ENCODE measurements at regions not wholly inside any gene's neighbourhood (a gene's known extent, or its start where the extent isn't known, plus 50 kb on each side); places are given as distances from the start of the nearest gene placed in this dataset.

GRCh38 chr7:16015981-16016380 lies 329.5 kb upstream of the MEOX2 start:
- H3K27me3 ChIP-seq (ENCODE audit: control insufficient read depth in 1 of 2, insufficient read depth in 2 of 2, low read length in 2 of 2) = no peaks in the 10 kb centered on the region
- H3K9ac ChIP-seq (ENCODE audit: low read length) = no peak overlapping the region
- no peak overlapping the region for H3K4me3 ChIP-seq (ENCODE audit: low read depth in 1 of 2, low read length in 2 of 2)
- H3K9me3 ChIP-seq (ENCODE audit: low read length) = no peaks in the 10 kb centered on the region
- H3K27ac ChIP-seq (ENCODE audit: low read depth, low read length) = no peak overlapping the region
- no peaks in the 10 kb centered on the region for H3K4me1 ChIP-seq (ENCODE audit: insufficient read depth, low read length)
- no peaks in the 10 kb centered on the region for H3K36me3 ChIP-seq (ENCODE audit: insufficient read depth, low read length)

GRCh38 chr7:16014031-16014430 lies 327.5 kb upstream of the MEOX2 start:
- H3K4me1 ChIP-seq (ENCODE audit: insufficient read depth, low read length) = no peaks in the 10 kb centered on the region
- H3K9me3 ChIP-seq (ENCODE audit: low read length) = no peaks in the 10 kb centered on the region
- no peak overlapping the region for H3K27ac ChIP-seq (ENCODE audit: low read depth, low read length)
- H3K36me3 ChIP-seq (ENCODE audit: insufficient read depth, low read length) = no peaks in the 10 kb centered on the region
- H3K9ac ChIP-seq (ENCODE audit: low read length) = no peak overlapping the region
- no peak overlapping the region for H3K4me3 ChIP-seq (ENCODE audit: low read depth in 1 of 2, low read length in 2 of 2)
- H3K27me3 ChIP-seq (ENCODE audit: control insufficient read depth in 1 of 2, insufficient read depth in 2 of 2, low read length in 2 of 2) = no peaks in the 10 kb centered on the region

GRCh38 chr7:16007911-16008310 lies 321.4 kb upstream of the MEOX2 start:
- H3K4me1 ChIP-seq (ENCODE audit: insufficient read depth, low read length) = no peaks in the 10 kb centered on the region
- H3K4me3 ChIP-seq (ENCODE audit: low read depth in 1 of 2, low read length in 2 of 2) = no peak overlapping the region
- H3K27me3 ChIP-seq (ENCODE audit: control insufficient read depth in 1 of 2, insufficient read depth in 2 of 2, low read length in 2 of 2) = no peaks in the 10 kb centered on the region
- no peak overlapping the region for H3K9ac ChIP-seq (ENCODE audit: low read length)
- no peaks in the 10 kb centered on the region for H3K36me3 ChIP-seq (ENCODE audit: insufficient read depth, low read length)
- no peaks in the 10 kb centered on the region for H3K9me3 ChIP-seq (ENCODE audit: low read length)
- H3K27ac ChIP-seq (ENCODE audit: low read depth, low read length) = no peak overlapping the region

GRCh38 chr7:16004702-16005101 lies 318.2 kb upstream of the MEOX2 start:
- no peaks in the 10 kb centered on the region for H3K27me3 ChIP-seq (ENCODE audit: control insufficient read depth in 1 of 2, insufficient read depth in 2 of 2, low read length in 2 of 2)
- H3K27ac ChIP-seq (ENCODE audit: low read depth, low read length) = no peak overlapping the region
- H3K36me3 ChIP-seq (ENCODE audit: insufficient read depth, low read length) = no peaks in the 10 kb centered on the region
- no peak overlapping the region for H3K4me3 ChIP-seq (ENCODE audit: low read depth in 1 of 2, low read length in 2 of 2)
- no peaks in the 10 kb centered on the region for H3K4me1 ChIP-seq (ENCODE audit: insufficient read depth, low read length)
- H3K9ac ChIP-seq (ENCODE audit: low read length) = no peak overlapping the region
- H3K9me3 ChIP-seq (ENCODE audit: low read length) = no peaks in the 10 kb centered on the region

- Histone ChIP-seq H3K4me3 (ENCODE audit: low read depth in 1 of 2, low read length in 2 of 2) (no peak overlapping the region), H3K9ac (ENCODE audit: low read length) (no peak overlapping the region), H3K27me3 (ENCODE audit: control insufficient read depth in 1 of 2, insufficient read depth in 2 of 2, low read length in 2 of 2) (no peaks in the 10 kb centered on the region), H3K36me3 (ENCODE audit: insufficient read depth, low read length) (no peaks in the 10 kb centered on the region), H3K27ac (ENCODE audit: low read depth, low read length) (no peak overlapping the region), H3K9me3 (ENCODE audit: low read length) (no peaks in the 10 kb centered on the region), H3K4me1 (ENCODE audit: insufficient read depth, low read length) (no peaks in the 10 kb centered on the region)
These were observed 315.0 kb upstream of the MEOX2 start for GRCh38 chr7:16001477-16001876.

- Histone ChIP-seq H3K36me3 (ENCODE audit: insufficient read depth, low read length) (no peaks in the 10 kb centered on the region), H3K27ac (ENCODE audit: low read depth, low read length) (no peak overlapping the region), H3K4me3 (ENCODE audit: low read depth in 1 of 2, low read length in 2 of 2) (no peak overlapping the region), H3K9me3 (ENCODE audit: low read length) (no peaks in the 10 kb centered on the region), H3K27me3 (ENCODE audit: control insufficient read depth in 1 of 2, insufficient read depth in 2 of 2, low read length in 2 of 2) (no peaks in the 10 kb centered on the region), H3K9ac (ENCODE audit: low read length) (no peak overlapping the region), H3K4me1 (ENCODE audit: insufficient read depth, low read length) (no peaks in the 10 kb centered on the region)
These were observed 312.1 kb upstream of the MEOX2 start for GRCh38 chr7:15998617-15999016.

- no peak overlapping the region for H3K9ac ChIP-seq (ENCODE audit: low read length)
- no peaks in the 10 kb centered on the region for H3K36me3 ChIP-seq (ENCODE audit: insufficient read depth, low read length)
- H3K4me1 ChIP-seq (ENCODE audit: insufficient read depth, low read length) = no peaks in the 10 kb centered on the region
- H3K9me3 ChIP-seq (ENCODE audit: low read length) = no peaks in the 10 kb centered on the region
- H3K27me3 ChIP-seq (ENCODE audit: control insufficient read depth in 1 of 2, insufficient read depth in 2 of 2, low read length in 2 of 2) = no peaks in the 10 kb centered on the region
- H3K4me3 ChIP-seq (ENCODE audit: low read depth in 1 of 2, low read length in 2 of 2) = no peak overlapping the region
- H3K27ac ChIP-seq (ENCODE audit: low read depth, low read length) = no peak overlapping the region
These were observed 308.5 kb upstream of the MEOX2 start for GRCh38 chr7:15995027-15995426.

- Histone ChIP-seq H3K27me3 (ENCODE audit: control insufficient read depth in 1 of 2, insufficient read depth in 2 of 2, low read length in 2 of 2) (no peaks in the 10 kb centered on the region), H3K9me3 (ENCODE audit: low read length) (no peaks in the 10 kb centered on the region), H3K4me1 (ENCODE audit: insufficient read depth, low read length) (no peaks in the 10 kb centered on the region), H3K4me3 (ENCODE audit: low read depth in 1 of 2, low read length in 2 of 2) (no peak overlapping the region), H3K9ac (ENCODE audit: low read length) (no peak overlapping the region), H3K36me3 (ENCODE audit: insufficient read depth, low read length) (no peaks in the 10 kb centered on the region), H3K27ac (ENCODE audit: low read depth, low read length) (no peak overlapping the region)
These were observed 302.7 kb upstream of the MEOX2 start for GRCh38 chr7:15989194-15989593.

- no peaks in the 10 kb centered on the region for H3K9me3 ChIP-seq (ENCODE audit: low read length)
- no peaks in the 10 kb centered on the region for H3K4me1 ChIP-seq (ENCODE audit: insufficient read depth, low read length)
- H3K4me3 ChIP-seq (ENCODE audit: low read depth in 1 of 2, low read length in 2 of 2) = no peak overlapping the region
- no peaks in the 10 kb centered on the region for H3K27me3 ChIP-seq (ENCODE audit: control insufficient read depth in 1 of 2, insufficient read depth in 2 of 2, low read length in 2 of 2)
- H3K27ac ChIP-seq (ENCODE audit: low read depth, low read length) = no peak overlapping the region
- H3K36me3 ChIP-seq (ENCODE audit: insufficient read depth, low read length) = no peaks in the 10 kb centered on the region
- H3K9ac ChIP-seq (ENCODE audit: low read length) = no peak overlapping the region
These were observed 299.3 kb upstream of the MEOX2 start for GRCh38 chr7:15985587-15986384.

GRCh38 chr7:15977663-15978062 lies 291.2 kb upstream of the MEOX2 start:
- Histone ChIP-seq H3K9me3 (ENCODE audit: low read length) (no peaks in the 10 kb centered on the region), H3K27me3 (ENCODE audit: control insufficient read depth in 1 of 2, insufficient read depth in 2 of 2, low read length in 2 of 2) (no peaks in the 10 kb centered on the region), H3K27ac (ENCODE audit: low read depth, low read length) (no peak overlapping the region), H3K4me1 (ENCODE audit: insufficient read depth, low read length) (peaks cover 6% of the 10 kb centered on the region), H3K9ac (ENCODE audit: low read length) (no peak overlapping the region), H3K4me3 (ENCODE audit: low read depth in 1 of 2, low read length in 2 of 2) (no peak overlapping the region), H3K36me3 (ENCODE audit: insufficient read depth, low read length) (no peaks in the 10 kb centered on the region)

GRCh38 chr7:15972862-15973275 lies 286.4 kb upstream of the MEOX2 start:
- H3K36me3 ChIP-seq (ENCODE audit: insufficient read depth, low read length) = no peaks in the 10 kb centered on the region
- no peak overlapping the region for H3K27ac ChIP-seq (ENCODE audit: low read depth, low read length)
- H3K4me3 ChIP-seq (ENCODE audit: low read depth in 1 of 2, low read length in 2 of 2) = no peak overlapping the region

GRCh38 chr7:15967551-15967950 lies 281.1 kb upstream of the MEOX2 start:
- Histone ChIP-seq H3K36me3 (ENCODE audit: insufficient read depth, low read length) (no peaks in the 10 kb centered on the region), H3K9me3 (ENCODE audit: low read length) (no peaks in the 10 kb centered on the region), H3K4me1 (ENCODE audit: insufficient read depth, low read length) (peaks cover under 1% of the 10 kb centered on the region), H3K4me3 (ENCODE audit: low read depth in 1 of 2, low read length in 2 of 2) (no peak overlapping the region), H3K27me3 (ENCODE audit: control insufficient read depth in 1 of 2, insufficient read depth in 2 of 2, low read length in 2 of 2) (no peaks in the 10 kb centered on the region), H3K27ac (ENCODE audit: low read depth, low read length) (no peak overlapping the region), H3K9ac (ENCODE audit: low read length) (no peak overlapping the region)

More at GRCh38 chr7:15972862-15973275, 286.4 kb upstream of the MEOX2 start:
- no peaks in the 10 kb centered on the region for H3K9me3 ChIP-seq (ENCODE audit: low read length)
- peaks cover 7% of the 10 kb centered on the region for H3K4me1 ChIP-seq (ENCODE audit: insufficient read depth, low read length)
- H3K9ac ChIP-seq (ENCODE audit: low read length) = no peak overlapping the region
- H3K27me3 ChIP-seq (ENCODE audit: control insufficient read depth in 1 of 2, insufficient read depth in 2 of 2, low read length in 2 of 2) = no peaks in the 10 kb centered on the region
